H4 (cell line): ENCODE measurements at regions not wholly inside any gene's neighbourhood (a gene's known extent, or its start where the extent isn't known, plus 50 kb on each side); places are given as distances from the start of the nearest gene placed in this dataset.
A peak's percentile ranks its signal among the peaks of the same experiment; 100 is the strongest.

ENCODE experiments used
- DNase-seq: peaks from one replicate; pipeline ENCODE4 v3.0.0-alpha.2; 2015; ENCODE audit warnings: low spot score

DNA sequence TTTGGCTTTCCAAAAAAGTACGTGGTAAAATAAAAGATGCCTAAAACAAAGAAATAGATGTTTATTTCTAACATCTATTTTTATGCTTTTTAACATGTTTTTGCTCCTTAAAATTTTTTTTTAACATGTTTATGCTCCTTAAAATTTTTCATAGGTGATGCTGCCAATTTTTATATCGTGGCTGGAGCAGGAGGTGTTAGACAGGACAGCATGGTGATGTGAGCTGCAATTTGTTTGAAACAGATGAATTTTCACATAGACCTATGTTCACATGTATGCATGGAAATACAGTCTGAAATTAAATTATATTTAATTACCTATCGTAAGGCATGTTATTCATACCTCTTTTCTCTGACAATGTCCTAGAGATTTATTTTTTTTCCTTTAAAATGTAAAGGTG, 784.8 kb downstream of the EPHA7 start:
- no peak for DNase-seq

GRCh38 chr6:92623431-92623830, 795.9 kb downstream of the EPHA7 start:
- DNase-seq, result no peak

GRCh38 chr6:92617721-92618120, 801.6 kb downstream of the EPHA7 start:
- DNase-seq, result no peak

GRCh38 chr6:92608751-92609150, 810.6 kb downstream of the EPHA7 start:
- DNase-seq, result no peak

DNA sequence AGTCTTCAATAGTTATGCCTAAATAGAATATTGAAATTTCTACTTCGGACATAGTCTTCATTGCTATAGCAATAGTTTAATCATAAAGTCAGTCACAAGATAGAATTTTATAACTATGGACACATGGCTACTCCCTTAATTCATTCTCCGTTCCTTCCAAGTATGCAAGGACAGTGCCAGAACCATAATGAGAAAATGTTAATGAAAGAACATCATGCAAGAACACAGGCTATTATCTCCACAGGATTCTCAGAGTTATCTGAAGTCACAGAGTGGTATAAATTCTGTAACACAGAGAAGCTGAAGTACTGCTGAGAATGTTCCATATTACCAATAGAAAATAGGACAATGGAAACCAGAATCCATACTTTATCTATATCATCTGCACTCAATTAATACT, 826.2 kb downstream of the EPHA7 start:
- DNase-seq, result no peak

DNA sequence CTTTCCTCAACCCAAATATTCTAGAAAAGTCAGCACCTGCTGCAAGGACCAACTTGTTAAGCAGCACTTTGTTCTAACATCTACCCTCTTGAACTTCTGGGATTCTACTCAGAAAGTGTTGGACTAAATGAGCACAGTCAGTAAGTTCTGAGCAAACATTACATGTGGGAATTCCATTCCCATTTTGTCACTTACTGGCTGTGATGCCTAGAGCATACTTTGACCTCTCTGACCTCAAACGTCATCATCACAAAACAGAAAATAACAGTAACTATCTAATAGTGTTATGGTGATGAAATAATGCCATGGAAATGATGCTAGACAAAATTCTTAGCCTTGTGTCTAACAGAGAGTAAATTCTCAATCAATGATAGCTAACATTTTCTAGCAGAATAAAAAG, 829.4 kb downstream of the EPHA7 start:
- DNase-seq, result peak; percentile 4

DNA sequence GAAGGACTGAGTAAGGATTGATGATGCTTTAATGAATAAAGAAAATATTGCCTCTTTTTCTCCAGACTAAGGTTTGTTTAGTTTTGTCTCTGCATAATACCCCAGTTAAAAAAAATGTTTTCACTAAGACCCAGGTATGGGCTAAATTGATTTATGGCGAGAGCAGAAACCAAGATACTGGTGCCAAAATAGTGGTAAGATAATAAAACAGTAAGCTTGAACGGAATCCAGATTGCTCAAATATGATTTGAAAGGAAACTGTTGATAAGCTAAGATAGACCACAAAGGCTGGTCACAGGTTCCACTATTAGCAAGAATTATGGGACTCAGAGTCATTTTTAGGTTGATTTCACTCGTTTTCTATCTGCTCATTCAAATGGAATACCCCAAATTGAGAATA, 831.2 kb downstream of the EPHA7 start:
- DNase-seq, result no peak

GRCh38 chr6:92587525-92587924, 831.8 kb downstream of the EPHA7 start:
- DNase-seq, result no peak

DNA sequence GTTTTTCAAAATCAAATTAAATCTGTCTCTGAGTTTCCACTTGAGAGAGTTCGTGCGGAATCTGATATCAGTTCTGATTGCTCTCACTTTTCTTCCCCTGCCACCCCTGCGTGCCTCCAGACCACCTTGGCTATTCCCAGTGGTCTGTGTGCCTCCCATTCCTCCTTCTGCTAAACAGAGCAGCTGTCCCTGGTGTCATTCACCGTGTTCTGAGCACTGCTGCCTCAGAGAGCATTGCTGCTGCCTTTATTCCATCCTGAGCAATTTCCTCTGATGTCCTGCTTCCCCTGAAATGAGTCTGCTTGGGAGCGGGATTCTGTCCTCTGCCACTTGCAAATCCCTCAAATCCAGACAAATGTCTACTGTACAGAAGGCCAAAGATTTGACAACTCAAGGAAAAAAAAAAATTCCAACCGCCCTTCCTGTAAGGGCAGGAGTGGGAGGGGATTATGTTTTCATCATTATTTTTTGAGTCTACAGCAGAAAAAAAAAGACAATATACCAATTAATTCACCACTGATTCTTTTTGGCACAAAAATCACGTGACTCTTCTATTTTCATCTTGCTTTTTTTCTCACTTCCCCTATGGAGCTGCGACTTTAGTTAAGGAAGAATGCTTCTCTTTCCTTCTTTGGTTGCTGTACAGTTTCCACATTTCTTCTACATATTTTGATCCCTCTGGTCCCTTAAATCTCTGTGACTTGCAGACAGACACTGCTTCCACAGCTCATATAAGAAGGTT, 833.0 kb downstream of the EPHA7 start:
- no peak for DNase-seq

- no peak for DNase-seq
Measured at GRCh38 chr6:92582211-92582610, 837.1 kb downstream of the EPHA7 start.

- peak; percentile 43 for DNase-seq
Measured at GRCh38 chr6:92577077-92577719, 842.2 kb downstream of the EPHA7 start.

- no peak for DNase-seq
Measured at GRCh38 chr6:92568541-92568940, 850.8 kb downstream of the EPHA7 start.

DNA sequence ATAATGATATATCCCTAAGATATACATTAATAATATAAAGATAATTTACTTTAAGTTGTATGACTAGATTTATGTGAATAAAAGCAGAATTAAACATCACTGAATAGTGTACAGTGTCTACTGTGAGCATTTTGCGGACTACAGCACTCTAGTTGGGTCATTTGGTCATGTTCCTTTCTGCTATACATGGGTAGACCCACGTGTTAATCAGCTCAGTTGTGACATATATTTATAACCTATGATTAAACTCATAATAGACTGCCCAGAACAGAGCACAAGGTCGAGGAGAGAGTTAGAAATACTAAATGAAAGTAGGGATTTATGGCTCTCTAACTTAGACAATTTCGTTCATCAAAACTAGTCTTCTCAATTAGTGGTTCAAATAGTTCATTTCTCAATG, 852.7 kb downstream of the EPHA7 start:
- no peak for DNase-seq

DNA sequence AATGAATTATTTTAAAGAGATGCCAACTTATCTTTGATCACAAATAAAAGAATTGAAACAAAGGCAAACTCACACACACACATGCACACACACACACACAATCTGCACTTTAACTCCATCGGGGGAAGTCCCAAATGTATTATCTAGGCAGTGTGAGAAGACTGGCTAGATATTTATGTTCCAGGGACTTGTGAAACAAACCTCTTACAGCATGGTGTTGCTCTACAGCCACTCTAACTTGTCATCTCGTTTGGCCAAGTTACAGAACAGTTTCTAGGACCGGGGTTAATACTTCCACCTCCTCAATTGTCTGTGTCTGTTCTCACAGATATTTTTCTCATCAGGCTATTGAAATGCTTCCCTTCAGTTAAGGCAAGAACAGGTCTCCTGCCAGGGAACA, 855.0 kb downstream of the EPHA7 start:
- DNase-seq, result no peak

GRCh38 chr6:92559611-92560010, 859.7 kb downstream of the EPHA7 start:
- no peak for DNase-seq

DNA sequence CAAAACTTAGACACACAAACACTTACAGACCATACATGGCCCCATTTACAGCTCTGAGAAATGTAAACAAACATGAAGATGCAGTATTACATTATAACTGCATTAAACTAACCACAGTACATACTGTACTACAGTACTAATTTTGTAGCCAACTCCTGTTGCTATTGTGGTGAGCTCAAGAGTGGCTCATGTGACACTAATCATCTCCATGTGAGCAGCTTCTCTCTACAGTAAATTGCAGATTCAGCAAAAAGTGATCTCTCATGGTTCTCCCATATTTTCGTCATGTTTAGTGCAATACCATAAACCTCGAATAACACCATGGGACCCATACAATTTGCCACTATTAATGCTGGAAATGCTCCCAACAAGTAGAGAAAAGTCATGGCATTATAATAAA, 860.4 kb downstream of the EPHA7 start:
- no peak for DNase-seq

DNA sequence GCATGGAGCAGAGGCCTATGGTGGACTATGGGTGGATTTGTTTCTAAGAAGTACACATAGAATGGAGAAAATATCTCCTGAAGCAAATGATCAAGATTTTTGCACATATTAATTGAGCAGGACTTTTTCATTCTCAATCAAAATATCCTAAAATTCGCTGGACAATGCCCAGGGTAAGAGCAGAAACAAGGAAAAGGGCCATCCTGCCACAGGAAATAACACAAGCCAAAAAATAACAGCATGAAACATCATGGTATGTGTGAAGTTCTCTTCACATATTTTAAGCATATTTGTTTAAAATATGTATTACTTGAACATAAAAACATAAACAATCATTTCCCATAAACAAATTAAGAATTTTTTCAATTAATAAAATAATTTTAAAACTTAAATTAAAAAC, 868.9 kb downstream of the EPHA7 start:
- DNase-seq, result no peak

- DNase-seq, result no peak
Measured at GRCh38 chr6:92545861-92546260, 873.5 kb downstream of the EPHA7 start.

DNA sequence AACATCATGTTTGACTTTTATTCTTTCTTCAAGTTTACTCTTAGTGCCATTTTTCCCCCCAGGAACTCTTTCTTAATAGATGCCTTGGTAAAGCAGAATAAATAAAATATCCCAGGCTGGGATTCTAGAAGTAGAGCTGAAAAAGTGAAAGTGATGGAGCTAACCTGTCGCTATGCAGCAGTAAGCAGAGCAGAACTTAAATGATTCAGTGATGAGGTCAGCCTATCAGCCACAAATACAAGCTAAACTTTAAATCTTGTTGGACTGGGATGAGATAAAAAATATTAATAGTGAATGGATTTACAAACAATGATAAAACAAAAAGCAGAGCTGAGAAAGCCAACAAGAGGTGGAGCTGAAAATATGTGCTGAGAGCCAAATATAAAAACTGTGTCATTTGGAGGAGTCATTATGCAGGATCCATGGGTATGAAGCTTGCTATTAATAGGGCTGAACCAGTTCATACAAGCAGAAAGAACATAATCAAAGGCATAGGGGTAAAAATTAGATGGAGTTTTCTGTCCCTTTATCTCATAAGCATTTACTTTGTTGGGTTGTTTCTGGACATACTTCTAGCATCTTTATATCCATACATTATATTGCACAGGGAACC, 877.8 kb downstream of the EPHA7 start:
- no peak for DNase-seq

DNA sequence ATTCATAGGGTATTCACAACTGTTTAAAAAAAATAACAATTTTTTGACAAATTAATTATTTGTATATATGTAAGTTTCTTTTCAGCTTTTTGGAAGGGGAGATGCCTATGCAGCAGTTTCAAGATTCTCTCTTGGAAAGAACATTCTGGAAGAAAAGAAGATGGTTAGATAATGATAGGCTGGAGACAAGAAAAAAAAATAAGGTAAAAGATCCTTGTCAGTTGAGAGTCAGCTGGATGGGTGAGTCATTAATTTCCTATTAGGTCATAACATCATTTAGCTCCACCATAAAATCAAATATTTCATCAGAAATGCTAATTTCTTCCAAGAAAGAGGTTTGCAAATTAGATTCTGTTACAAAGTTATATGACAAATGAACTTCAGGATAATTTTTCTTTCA, 880.4 kb downstream of the EPHA7 start:
- no peak for DNase-seq

DNA sequence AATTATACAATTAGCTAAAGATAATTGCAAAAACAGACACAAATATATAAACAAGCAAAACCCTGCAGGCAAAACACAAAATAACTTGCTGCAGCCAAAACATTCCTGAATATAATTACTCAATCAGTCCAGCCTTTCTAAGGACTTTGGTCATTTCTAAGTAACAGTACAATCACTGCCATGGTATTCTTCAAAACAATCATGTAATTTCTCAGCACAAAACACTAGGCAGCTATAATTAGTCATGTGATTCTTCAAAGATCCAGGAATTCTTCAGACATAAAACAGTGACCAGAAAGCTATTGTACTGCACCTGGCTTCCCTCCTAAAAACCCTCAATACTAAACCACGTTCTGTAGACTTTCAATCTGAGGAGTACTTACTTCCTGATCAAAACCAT, 881.1 kb downstream of the EPHA7 start:
- no peak for DNase-seq

DNA sequence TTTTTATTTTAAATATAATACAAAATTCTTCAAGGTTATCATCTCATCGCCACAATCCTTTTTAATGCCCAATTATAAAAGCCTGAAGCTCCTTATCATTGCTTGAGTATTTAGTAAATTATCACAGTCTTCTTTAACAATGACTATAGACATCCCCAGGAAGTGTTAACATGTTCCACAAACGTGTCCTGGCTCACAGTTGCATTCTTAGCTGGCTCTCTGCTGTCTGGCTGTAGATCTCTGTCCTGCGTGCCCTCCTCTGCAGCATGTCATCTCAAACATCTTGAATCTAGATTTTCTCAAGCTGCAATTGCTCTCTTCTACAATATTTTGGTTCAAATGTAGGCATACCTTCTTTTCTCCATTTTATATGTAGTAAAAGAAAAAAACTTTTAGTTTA, 885.2 kb downstream of the EPHA7 start:
- no peak for DNase-seq

DNA sequence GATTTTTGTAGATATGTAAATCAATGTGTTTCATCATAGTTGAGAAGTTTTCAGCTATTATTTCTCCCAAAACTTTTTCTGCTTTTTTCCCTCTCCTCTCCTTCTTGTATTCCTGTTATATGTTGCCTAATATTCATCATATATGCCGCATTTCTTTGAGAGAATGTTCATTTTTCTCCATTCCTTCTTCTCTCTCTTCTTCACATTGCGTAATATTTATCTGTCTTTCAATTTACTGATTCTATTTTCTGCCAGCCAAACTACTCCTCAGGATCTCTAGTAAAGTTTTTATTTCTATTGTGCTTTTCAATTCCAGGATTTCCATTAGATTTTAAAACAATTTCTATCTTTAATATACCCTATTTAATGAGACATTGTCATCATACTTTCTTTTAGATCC, 896.8 kb downstream of the EPHA7 start:
- DNase-seq, result no peak
